Adrenal gland (tissue), 9 donors: ENCODE measurements at regions not wholly inside any gene's neighbourhood (a gene's known extent, or its start where the extent isn't known, plus 50 kb on each side); places are given as distances from the start of the nearest gene placed in this dataset.

Source experiments
- DNase-seq, 7 donors: peaks; one replicate each; pipeline ENCODE4 v3.0.0-alpha.2; 2019 to 2020
- H3K27ac ChIP-seq, 5 donors: fragments of 200-600 bp; sonication (generic) in 4 of 5; 1 replicate in 3 of 5; 2 replicates in 2 of 5; pipeline versions ENCODE4 v1.5.1 to v1.8.0; 2016 to 2020; ENCODE audit warnings: mild to moderate bottlenecking in 1 of 5
- H3K27me3 ChIP-seq: fragments of 200-600 bp; 2 replicates; pipeline ENCODE4 v1.8.0; 2021
- H3K36me3 ChIP-seq, 2 donors: fragments of 200-600 bp; replicated peaks in 1 of 2; 1 replicate in 1 of 2; 2 replicates in 1 of 2; pipeline versions ENCODE4 v1.5.1 to v1.8.0; 2018 to 2022
- H3K4me1 ChIP-seq, 2 donors: fragments of 200-600 bp; replicated peaks in 1 of 2; 1 replicate in 1 of 2; 2 replicates in 1 of 2; pipeline versions ENCODE4 v1.5.1 to v1.8.0; 2018 to 2021
- H3K4me3 ChIP-seq, 4 donors: fragments of 200-600 bp; sonication (generic) in 3 of 4; one replicate each; pipeline ENCODE4 v1.5.1; 2016 to 2018
- H3K9me3 ChIP-seq, 3 donors: fragments of 200-600 bp; sonication (generic) in 1 of 3; replicated peaks in 1 of 3; 1 replicate in 2 of 3; 2 replicates in 1 of 3; pipeline versions ENCODE4 v1.5.1 to v1.8.0; 2016 to 2021
- CTCF ChIP-seq, 6 experiments: fragments of 450-650 bp in 4 of 6; fragments of 200-600 bp in 2 of 6; sonication (generic) in 1 of 6; IDR thresholded peaks; 1 replicate in 5 of 6; 2 replicates in 1 of 6; pipeline versions ENCODE4 v1.5.1 to v1.8.0; 2016 to 2021; ENCODE audit warnings: antibody characterized with exemption in 6 of 6, mild to moderate bottlenecking in 2 of 6, moderate library complexity in 1 of 6
- POLR2A ChIP-seq, 2 donors: fragments of 450-650 bp; IDR thresholded peaks; one replicate each; pipeline ENCODE4 v1.6.1; 2017; ENCODE audit warnings: antibody characterized with exemption in 2 of 2, mild to moderate bottlenecking in 2 of 2, moderate library complexity in 1 of 2
- WGBS, 4 donors: extraction: QIAGEN DNeasy Blood & Tissue Kit in 2 of 4; methylation state at CpG; one replicate each; pipeline versions ENCODE4 v1.1.5 to v1.1.7; 2013 to 2017; 5-methylcytosine and 5-hydroxymethylcytosine counted together
- intact Hi-C, 2 donors: fragments of 100-400 bp; cut with DNase I; formaldehyde crosslinking; loops; one replicate each; pipeline versions ENCODE4 v1.14.1 to v1.15.0; 2022 to 2023
- donor health status: healthy with polysubstance abuse.
- donor health status: Bipolar disorder and iron deficiency.
- donor health status: DM: yes; HTN: yes; CAD: no.
- donor health status: DM: no; HTN: no; CAD: no.
- donor health status: DM: no; HTN: no; CAD: no.

- Histone ChIP-seq H3K4me1 (no peaks in the 10 kb centered on the region), H3K9me3 (no peaks in the 10 kb centered on the region), H3K27ac (no peak overlapping the region), H3K4me3 (no peak overlapping the region), H3K27me3 (no peaks in the 10 kb centered on the region), H3K36me3 (no peaks in the 10 kb centered on the region)
- DNase-seq, result peak in 1 of 7 donors; percentile 8
- 53 to 65% (median 61%) methylated on average over 4 of the region's 4 CpGs for WGBS, 4 donors
- TF ChIP-seq CTCF (IDR thresholded peaks at IDR 0.05) (no peak), POLR2A (IDR thresholded peaks at IDR 0.05) (no peak)
- intact Hi-C loops, result no loop called here
Observed at GRCh38 chr13:76656500-76656899, 229.7 kb downstream of the KCTD12 start.

- Histone ChIP-seq H3K9me3 (no peaks in the 10 kb centered on the region), H3K4me1 (no peaks in the 10 kb centered on the region), H3K4me3 (no peak overlapping the region), H3K36me3 (no peaks in the 10 kb centered on the region), H3K27ac (no peak overlapping the region), H3K27me3 (no peaks in the 10 kb centered on the region)
- no peak for TF ChIP-seq POLR2A (IDR thresholded peaks at IDR 0.05)
- no peak for TF ChIP-seq CTCF (IDR thresholded peaks at IDR 0.05)
- 63 to 74% (median 66%) methylated on average over 2 of the region's 2 CpGs for WGBS, 4 donors
- DNase-seq, result no peak
- intact Hi-C loops, result no loop called here
Observed at GRCh38 chr13:76656056-76656455, 230.1 kb downstream of the KCTD12 start.

GRCh38 chr13:76654263-76654662 is 231.9 kb downstream of the KCTD12 start:
- Histone ChIP-seq H3K4me3 (no peak overlapping the region), H3K9me3 (no peaks in the 10 kb centered on the region), H3K27ac (no peak overlapping the region), H3K4me1 (no peaks in the 10 kb centered on the region), H3K36me3 (no peaks in the 10 kb centered on the region), H3K27me3 (no peaks in the 10 kb centered on the region)
- no peak for DNase-seq
- intact Hi-C loops, result no loop called here
- 67 to 82% (median 77%) methylated on average over 2 of the region's 2 CpGs for WGBS, 4 donors
- TF ChIP-seq POLR2A (IDR thresholded peaks at IDR 0.05) (no peak), CTCF (IDR thresholded peaks at IDR 0.05) (no peak)

GRCh38 chr13:76651286-76651685 is 234.9 kb downstream of the KCTD12 start:
- H3K36me3 ChIP-seq, result no peaks in the 10 kb centered on the region
- TF ChIP-seq CTCF (IDR thresholded peaks at IDR 0.05) (no peak), POLR2A (IDR thresholded peaks at IDR 0.05) (no peak)
- intact Hi-C loops, result no loop called here
- no peaks in the 10 kb centered on the region for H3K27me3 ChIP-seq
- DNase-seq, result no peak
- H3K4me3 ChIP-seq, result no peak overlapping the region
- H3K9me3 ChIP-seq, result no peaks in the 10 kb centered on the region
- no peaks in the 10 kb centered on the region for H3K4me1 ChIP-seq
- WGBS, 4 donors, result 86 to 96% (median 92%) methylated on average over 1 of the region's 1 CpG
- H3K27ac ChIP-seq, result no peak overlapping the region
